Activated naive CD4-positive, alpha-beta T cell treated with anti-CD3 and anti-CD28 coated beads, Interleukin-2, amount 10 ng/mL, durations not matched to agents 7 days and 5 days (primary cell): ENCODE measurements at regions not wholly inside any gene's neighbourhood (a gene's known extent, or its start where the extent isn't known, plus 50 kb on each side); places are given as distances from the start of the nearest gene placed in this dataset.
"Not testable (repeated sequence)": the region's sequence is repeated elsewhere in the genome, so short reads cannot be mapped to it uniquely, and the experiment has no call there.

ENCODE experiments used
- CTCF ChIA-PET: fragments of 350-600 bp; sonication (Branson Sonifier 250); formaldehyde crosslinking; loops from one replicate; lab custom pipeline; 2021; ENCODE audit warnings: antibody characterized with exemption; lab: Charles Lee
- DNase-seq: peaks from one replicate; pipeline ENCODE4 v3.0.0-alpha.2; 2020
- H3K27ac Mint-ChIP-seq: one replicate; pipeline ENCODE4 v1.8.0; 2021; ENCODE audit warnings: mild to moderate bottlenecking, moderate library complexity, mixed read lengths
- H3K27me3 Mint-ChIP-seq: one replicate; pipeline ENCODE4 v1.8.0; 2021; ENCODE audit warnings: mild to moderate bottlenecking, mixed read lengths
- H3K36me3 Mint-ChIP-seq: one replicate; pipeline ENCODE4 v1.8.0; 2021; ENCODE audit warnings: mixed read lengths
- H3K4me1 Mint-ChIP-seq: one replicate; pipeline ENCODE4 v1.8.0; 2021; ENCODE audit warnings: mixed read lengths
- H3K4me3 Mint-ChIP-seq: one replicate; pipeline ENCODE4 v1.8.0; 2021; ENCODE audit warnings: mild to moderate bottlenecking, moderate library complexity, mixed read lengths
- H3K9me3 Mint-ChIP-seq: one replicate; pipeline ENCODE4 v1.8.0; 2021; ENCODE audit warnings: mixed read lengths

- no peak overlapping the region for H3K4me3 Mint-ChIP-seq
- H3K27ac Mint-ChIP-seq = no peak overlapping the region
- DNase-seq = no peak
- H3K27me3 Mint-ChIP-seq = peaks cover 39% of the 10 kb centered on the region
- H3K9me3 Mint-ChIP-seq = no peaks in the 10 kb centered on the region
- H3K36me3 Mint-ChIP-seq = no peaks in the 10 kb centered on the region
- H3K4me1 Mint-ChIP-seq = peaks cover 5% of the 10 kb centered on the region
- CTCF ChIA-PET = no interaction called here
Measured at GRCh38 chr12:4202918-4203317, 70.6 kb upstream of the CCND2 start.

GRCh38 chr12:4202487-4202886 lies 71.1 kb upstream of the CCND2 start:
- CTCF ChIA-PET = no interaction called here
- Mint-ChIP-seq H3K27ac (no peak overlapping the region), H3K9me3 (no peaks in the 10 kb centered on the region), H3K27me3 (peaks cover 39% of the 10 kb centered on the region), H3K4me1 (peaks cover 7% of the 10 kb centered on the region), H3K4me3 (no peak overlapping the region), H3K36me3 (no peaks in the 10 kb centered on the region)
- DNase-seq = no peak

DNA sequence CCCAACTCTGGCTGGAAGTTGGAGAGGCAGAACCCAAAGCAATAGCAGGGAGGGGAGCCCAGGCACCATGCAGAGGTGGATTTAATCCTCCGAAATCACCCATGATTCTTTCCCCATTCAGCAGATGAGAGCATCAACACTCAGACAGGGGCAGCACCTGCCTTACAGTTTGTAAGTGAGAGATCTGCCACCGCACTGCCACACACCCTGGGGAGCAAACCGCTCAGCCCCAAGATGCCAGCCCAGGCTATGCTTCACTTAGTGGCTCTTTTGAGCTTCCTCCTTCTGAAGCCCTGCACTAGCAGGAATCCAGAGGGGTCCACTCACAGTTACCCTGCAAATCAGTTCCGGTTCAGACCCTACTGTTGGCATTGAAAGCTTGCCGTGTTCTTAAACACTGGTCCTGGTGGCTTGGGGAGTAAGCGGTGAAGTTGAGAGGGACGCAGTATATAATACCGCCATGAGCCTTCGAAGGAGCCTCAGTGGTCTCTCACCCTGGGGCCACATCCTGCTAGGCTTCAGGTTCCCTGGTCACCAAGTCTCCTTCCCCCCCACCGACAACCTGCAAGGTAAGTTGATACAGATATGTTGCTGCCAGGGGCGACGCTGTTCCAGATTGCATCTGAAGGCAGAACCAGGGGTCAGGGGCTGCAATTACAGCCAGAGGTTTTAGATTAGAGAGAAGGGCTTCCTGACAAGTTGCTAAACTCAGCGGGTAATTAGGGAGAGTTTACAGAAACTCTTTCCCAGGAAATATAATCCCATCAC lies 72.0 kb upstream of the CCND2 start:
- CTCF ChIA-PET = no interaction called here
- no peak for DNase-seq
- H3K4me3 Mint-ChIP-seq = no peak overlapping the region
- H3K36me3 Mint-ChIP-seq = no peaks in the 10 kb centered on the region
- H3K4me1 Mint-ChIP-seq = peaks cover 7% of the 10 kb centered on the region
- no peak overlapping the region for H3K27ac Mint-ChIP-seq
- peaks cover 38% of the 10 kb centered on the region for H3K27me3 Mint-ChIP-seq
- H3K9me3 Mint-ChIP-seq = no peaks in the 10 kb centered on the region

- Mint-ChIP-seq H3K27ac (peak overlapping the region; percentile 33), H3K36me3 (no peaks in the 10 kb centered on the region), H3K27me3 (peaks cover 36% of the 10 kb centered on the region), H3K4me1 (peaks cover 7% of the 10 kb centered on the region), H3K9me3 (no peaks in the 10 kb centered on the region), H3K4me3 (no peak overlapping the region)
- no peak for DNase-seq
- CTCF ChIA-PET = no interaction called here
Measured at GRCh38 chr12:4197922-4198763, 75.4 kb upstream of the CCND2 start.

DNA sequence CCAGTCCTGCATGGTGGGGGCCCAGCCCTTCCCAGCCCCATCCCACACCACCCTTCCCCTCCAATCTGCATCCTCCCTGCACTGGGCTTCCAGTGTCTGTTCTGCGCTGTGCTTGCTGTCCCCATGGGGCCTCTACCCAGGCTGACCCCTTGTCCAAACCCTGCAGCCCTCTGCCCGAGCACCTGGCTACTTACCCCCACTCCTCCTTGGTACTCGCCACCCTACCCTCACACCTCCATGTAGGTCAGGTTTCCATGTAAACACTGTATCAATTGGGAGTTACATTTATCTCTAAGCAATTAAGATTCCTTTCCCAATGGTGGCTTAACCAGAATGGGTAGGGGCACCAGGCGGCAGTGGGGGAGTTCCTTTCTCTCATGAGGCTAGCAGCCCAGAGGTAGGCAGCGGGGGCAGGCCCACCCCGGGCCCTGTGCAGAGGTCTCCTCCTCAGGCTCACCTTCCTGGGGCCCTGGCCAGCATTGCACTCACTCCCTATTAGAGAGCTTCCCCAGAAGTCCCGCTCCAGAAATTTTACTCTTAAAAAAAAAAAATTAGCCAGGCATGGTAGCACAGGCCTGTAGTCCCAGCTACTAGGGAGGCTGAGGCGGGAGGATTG lies 76.6 kb upstream of the CCND2 start:
- Mint-ChIP-seq H3K4me1 (peaks cover 7% of the 10 kb centered on the region), H3K27ac (no peak overlapping the region), H3K27me3 (peaks cover 24% of the 10 kb centered on the region), H3K36me3 (no peaks in the 10 kb centered on the region), H3K4me3 (no peak overlapping the region), H3K9me3 (no peaks in the 10 kb centered on the region)
- CTCF ChIA-PET = interaction anchor here (1.2 kb wide), 1 partner anchor 79 kb away, joined by 3 read pairs; no protein-coding TSS in a partner anchor
- no peak for DNase-seq

- CTCF ChIA-PET = no interaction called here
- Mint-ChIP-seq H3K4me3 (no peak overlapping the region), H3K36me3 (no peaks in the 10 kb centered on the region), H3K27ac (peak overlapping the region; percentile 43), H3K9me3 (no peaks in the 10 kb centered on the region), H3K4me1 (peaks cover 7% of the 10 kb centered on the region), H3K27me3 (peaks cover 13% of the 10 kb centered on the region)
- no peak for DNase-seq
Measured at GRCh38 chr12:4194668-4195067, 78.9 kb upstream of the CCND2 start.

DNA sequence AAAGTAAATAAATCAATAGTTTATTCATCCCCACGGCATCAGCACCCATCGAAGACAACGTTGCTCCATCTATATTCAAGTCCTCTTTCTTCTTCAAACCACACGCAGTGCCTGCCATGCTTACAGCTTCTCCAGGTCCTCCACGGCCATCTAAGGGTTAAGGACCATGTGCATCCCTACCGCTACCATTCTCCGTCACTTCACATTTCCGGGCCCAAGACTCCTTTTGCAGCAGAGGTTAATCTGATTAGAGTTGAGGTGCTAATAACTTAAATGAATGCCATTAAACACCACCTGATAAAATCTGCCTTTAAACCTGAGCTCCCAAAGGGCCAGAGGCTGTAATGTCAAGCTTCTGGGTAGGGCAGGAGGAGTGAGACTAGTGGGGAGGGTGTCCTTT lies 79.7 kb upstream of the CCND2 start:
- H3K9me3 Mint-ChIP-seq = no peaks in the 10 kb centered on the region
- DNase-seq = no peak
- H3K27ac Mint-ChIP-seq = no peak overlapping the region
- H3K4me1 Mint-ChIP-seq = peaks cover 4% of the 10 kb centered on the region
- H3K27me3 Mint-ChIP-seq = peaks cover 9% of the 10 kb centered on the region
- no peak overlapping the region for H3K4me3 Mint-ChIP-seq
- CTCF ChIA-PET = no interaction called here
- H3K36me3 Mint-ChIP-seq = no peaks in the 10 kb centered on the region

GRCh38 chr12:4191642-4192041 lies 81.9 kb upstream of the CCND2 start:
- no peaks in the 10 kb centered on the region for H3K4me1 Mint-ChIP-seq
- H3K27ac Mint-ChIP-seq = no peak overlapping the region
- H3K4me3 Mint-ChIP-seq = no peak overlapping the region
- no peaks in the 10 kb centered on the region for H3K9me3 Mint-ChIP-seq
- CTCF ChIA-PET = no interaction called here
- no peaks in the 10 kb centered on the region for H3K36me3 Mint-ChIP-seq
- H3K27me3 Mint-ChIP-seq = peaks cover 9% of the 10 kb centered on the region
- DNase-seq = no peak

DNA sequence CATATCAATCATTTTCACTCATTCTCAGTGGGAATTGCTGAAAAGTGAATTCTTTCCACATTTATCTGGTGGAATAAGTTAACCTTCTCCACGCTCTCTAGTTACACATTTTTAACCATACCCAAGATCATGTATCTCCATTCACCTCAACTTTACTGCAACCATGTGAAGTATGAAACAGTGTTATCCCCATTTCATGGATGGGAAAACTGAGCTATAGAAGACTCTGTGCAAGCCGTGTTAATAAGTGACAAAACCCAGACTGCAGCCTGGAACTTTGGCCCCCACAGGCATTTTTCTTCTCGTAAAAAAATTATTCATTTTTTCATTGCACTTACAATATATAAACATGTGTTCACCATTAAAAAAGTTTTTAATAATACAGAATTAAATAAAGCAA lies 82.4 kb upstream of the CCND2 start:
- H3K27ac Mint-ChIP-seq = no peak overlapping the region
- H3K36me3 Mint-ChIP-seq = no peaks in the 10 kb centered on the region
- H3K9me3 Mint-ChIP-seq = no peaks in the 10 kb centered on the region
- no peak for DNase-seq
- H3K4me3 Mint-ChIP-seq = no peak overlapping the region
- peaks cover 9% of the 10 kb centered on the region for H3K27me3 Mint-ChIP-seq
- CTCF ChIA-PET = no interaction called here
- no peaks in the 10 kb centered on the region for H3K4me1 Mint-ChIP-seq

GRCh38 chr12:4190366-4191063 lies 83.0 kb upstream of the CCND2 start:
- Mint-ChIP-seq H3K27ac (no peak overlapping the region), H3K4me1 (no peaks in the 10 kb centered on the region), H3K4me3 (no peak overlapping the region), H3K27me3 (peaks cover 4% of the 10 kb centered on the region), H3K9me3 (no peaks in the 10 kb centered on the region), H3K36me3 (no peaks in the 10 kb centered on the region)
- CTCF ChIA-PET = no interaction called here
- DNase-seq = no peak

GRCh38 chr12:4189721-4190120 lies 83.8 kb upstream of the CCND2 start:
- no peaks in the 10 kb centered on the region for H3K27me3 Mint-ChIP-seq
- H3K9me3 Mint-ChIP-seq = no peaks in the 10 kb centered on the region
- CTCF ChIA-PET = no interaction called here
- no peak overlapping the region for H3K4me3 Mint-ChIP-seq
- H3K27ac Mint-ChIP-seq = no peak overlapping the region
- H3K4me1 Mint-ChIP-seq = no peaks in the 10 kb centered on the region
- H3K36me3 Mint-ChIP-seq = no peaks in the 10 kb centered on the region
- DNase-seq = no peak

DNA sequence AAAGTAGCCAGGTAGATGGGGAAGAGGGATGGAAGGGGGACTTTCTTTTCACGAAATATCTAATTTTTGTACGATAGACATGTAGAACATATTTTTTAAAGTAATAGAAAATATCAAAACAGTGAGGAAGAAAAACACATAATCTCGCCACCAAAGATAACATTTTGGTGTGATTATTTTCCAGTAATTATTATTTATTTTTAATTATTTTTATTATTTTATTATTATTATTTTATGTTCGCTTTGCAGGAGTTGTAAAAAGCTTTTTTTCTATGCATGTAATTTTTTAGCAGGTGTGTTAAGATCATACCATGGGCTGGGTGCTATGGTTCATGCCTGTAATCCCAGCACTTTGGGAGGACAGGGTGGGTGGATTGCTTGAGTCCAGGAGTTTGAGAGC lies 85.6 kb upstream of the CCND2 start:
- no peak overlapping the region for H3K4me3 Mint-ChIP-seq
- no peak overlapping the region for H3K27ac Mint-ChIP-seq
- H3K27me3 Mint-ChIP-seq = no peaks in the 10 kb centered on the region
- no peaks in the 10 kb centered on the region for H3K36me3 Mint-ChIP-seq
- no peaks in the 10 kb centered on the region for H3K4me1 Mint-ChIP-seq
- no peaks in the 10 kb centered on the region for H3K9me3 Mint-ChIP-seq
- CTCF ChIA-PET = interaction anchor here (1.0 kb wide), 1 partner anchor 89 kb away, joined by 4 read pairs; no protein-coding TSS in a partner anchor
- no peak for DNase-seq

GRCh38 chr12:4187315-4187714 lies 86.2 kb upstream of the CCND2 start:
- DNase-seq, H3K4me1 Mint-ChIP-seq, H3K4me3 Mint-ChIP-seq, H3K27me3 Mint-ChIP-seq, CTCF ChIA-PET, H3K27ac Mint-ChIP-seq, H3K9me3 Mint-ChIP-seq, H3K36me3 Mint-ChIP-seq: not testable (repeated sequence)
